ENCODE measurements at regions not wholly inside any gene's neighbourhood (a gene's known extent, or its start where the extent isn't known, plus 50 kb on each side); places are given as distances from the start of the nearest gene placed in this dataset.

GRCh38 chrX:10021461-10022272 is 54.5 kb downstream of the CLDN34 start:
- Histone ChIP-seq H3K4me1 (ENCODE audit: insufficient read depth, low read length) (peaks cover 29% of the 10 kb centered on the region), H3K36me3 (ENCODE audit: insufficient read depth, low read length) (no peaks in the 10 kb centered on the region), H3K9ac (ENCODE audit: low read length) (no peak overlapping the region), H3K9me3 (ENCODE audit: low read length) (no peaks in the 10 kb centered on the region), H3K27me3 (ENCODE audit: control insufficient read depth in 1 of 2, insufficient read depth in 2 of 2, low read length in 2 of 2) (no peaks in the 10 kb centered on the region), H3K4me3 (ENCODE audit: low read depth in 1 of 2, low read length in 2 of 2) (no peak overlapping the region), H3K27ac (ENCODE audit: low read depth, low read length) (no peak overlapping the region)

DNA sequence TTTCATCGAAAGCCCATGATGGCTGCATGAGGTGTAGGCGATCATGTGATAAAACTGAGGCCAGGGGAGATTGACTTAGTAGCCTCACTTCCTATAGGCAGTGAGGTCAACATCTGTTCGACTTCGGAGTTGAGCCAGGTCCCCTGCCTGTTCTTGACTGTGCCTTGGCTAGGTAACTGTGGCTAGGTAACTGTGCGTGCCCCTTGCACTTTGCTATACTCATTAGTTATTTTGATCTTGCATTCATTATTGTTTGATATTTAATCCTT is 55.0 kb downstream of the CLDN34 start:
- H3K4me1 ChIP-seq (ENCODE audit: insufficient read depth, low read length): peaks cover 29% of the 10 kb centered on the region
- no peak overlapping the region for H3K9ac ChIP-seq (ENCODE audit: low read length)
- no peaks in the 10 kb centered on the region for H3K27me3 ChIP-seq (ENCODE audit: control insufficient read depth in 1 of 2, insufficient read depth in 2 of 2, low read length in 2 of 2)
- H3K4me3 ChIP-seq (ENCODE audit: low read depth in 1 of 2, low read length in 2 of 2): no peak overlapping the region
- H3K27ac ChIP-seq (ENCODE audit: low read depth, low read length): no peak overlapping the region
- H3K9me3 ChIP-seq (ENCODE audit: low read length): no peaks in the 10 kb centered on the region
- no peaks in the 10 kb centered on the region for H3K36me3 ChIP-seq (ENCODE audit: insufficient read depth, low read length)

GRCh38 chrX:10022580-10023245 is 55.6 kb downstream of the CLDN34 start:
- Histone ChIP-seq H3K4me1 (ENCODE audit: insufficient read depth, low read length) (peaks cover 29% of the 10 kb centered on the region), H3K27ac (ENCODE audit: low read depth, low read length) (no peak overlapping the region), H3K36me3 (ENCODE audit: insufficient read depth, low read length) (no peaks in the 10 kb centered on the region), H3K9ac (ENCODE audit: low read length) (no peak overlapping the region), H3K27me3 (ENCODE audit: control insufficient read depth in 1 of 2, insufficient read depth in 2 of 2, low read length in 2 of 2) (no peaks in the 10 kb centered on the region), H3K9me3 (ENCODE audit: low read length) (no peaks in the 10 kb centered on the region), H3K4me3 (ENCODE audit: low read depth in 1 of 2, low read length in 2 of 2) (no peak overlapping the region)

DNA sequence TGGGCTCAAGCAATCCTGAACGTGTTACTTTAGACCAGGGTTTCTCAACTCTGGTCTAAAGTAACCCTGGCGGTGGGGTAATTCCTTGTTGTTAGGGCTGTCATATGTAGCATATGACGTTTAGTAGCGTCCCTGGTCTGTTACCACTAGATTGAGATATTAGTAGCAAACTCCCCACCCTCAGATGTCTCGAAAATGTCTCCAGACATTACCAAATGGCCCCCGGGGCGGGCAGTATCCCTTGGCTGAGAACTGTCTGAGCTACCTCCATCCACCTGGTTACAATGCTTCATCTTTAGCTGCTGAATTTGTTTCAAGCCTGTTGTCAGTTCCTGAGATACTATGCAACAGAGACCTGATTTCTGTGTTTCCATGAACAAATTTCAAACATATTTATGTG is 56.7 kb downstream of the CLDN34 start:
- no peak overlapping the region for H3K4me3 ChIP-seq (ENCODE audit: low read depth in 1 of 2, low read length in 2 of 2)
- H3K9ac ChIP-seq (ENCODE audit: low read length): no peak overlapping the region
- no peaks in the 10 kb centered on the region for H3K9me3 ChIP-seq (ENCODE audit: low read length)
- peaks cover 22% of the 10 kb centered on the region for H3K4me1 ChIP-seq (ENCODE audit: insufficient read depth, low read length)
- no peaks in the 10 kb centered on the region for H3K36me3 ChIP-seq (ENCODE audit: insufficient read depth, low read length)
- no peak overlapping the region for H3K27ac ChIP-seq (ENCODE audit: low read depth, low read length)
- no peaks in the 10 kb centered on the region for H3K27me3 ChIP-seq (ENCODE audit: control insufficient read depth in 1 of 2, insufficient read depth in 2 of 2, low read length in 2 of 2)

DNA sequence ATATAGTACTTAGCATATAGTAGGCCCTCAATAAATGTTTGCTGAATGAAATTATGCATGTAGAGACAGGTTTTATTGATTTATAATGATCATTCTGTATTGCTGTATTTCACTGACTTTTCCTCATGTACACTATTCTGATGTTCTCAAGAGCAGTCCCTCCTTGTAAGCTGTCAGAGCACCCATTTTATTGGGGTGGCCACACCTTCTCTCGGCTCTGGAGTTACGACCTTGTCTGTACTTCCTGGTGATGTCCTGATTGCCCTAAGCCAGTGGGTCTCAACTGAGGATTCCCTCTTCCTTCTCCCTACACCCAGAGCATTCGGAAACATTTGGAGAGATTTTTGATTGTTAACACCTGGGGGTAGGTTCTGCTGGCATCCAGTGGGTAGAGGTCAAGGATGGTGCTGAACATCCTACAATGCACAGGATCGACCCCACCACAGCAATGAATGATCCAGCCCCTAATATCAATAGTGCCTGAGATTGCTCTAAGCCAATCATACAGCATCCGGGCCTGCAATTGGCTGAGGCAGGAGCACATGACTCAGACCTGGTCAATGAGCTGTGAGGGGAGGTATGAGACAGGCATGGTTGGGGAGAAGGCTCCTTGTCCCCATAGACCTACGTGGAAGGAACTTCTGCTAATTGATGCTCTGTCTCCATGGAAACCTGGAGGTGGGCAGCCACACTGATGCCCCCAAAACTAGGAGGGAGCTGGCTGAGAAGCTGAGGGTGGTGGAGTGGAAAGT is 58.8 kb downstream of the CLDN34 start:
- Histone ChIP-seq H3K36me3 (ENCODE audit: insufficient read depth, low read length) (no peaks in the 10 kb centered on the region), H3K4me3 (ENCODE audit: low read depth in 1 of 2, low read length in 2 of 2) (no peak overlapping the region), H3K27me3 (ENCODE audit: control insufficient read depth in 1 of 2, insufficient read depth in 2 of 2, low read length in 2 of 2) (no peaks in the 10 kb centered on the region), H3K9ac (ENCODE audit: low read length) (no peak overlapping the region), H3K4me1 (ENCODE audit: insufficient read depth, low read length) (peaks cover 19% of the 10 kb centered on the region), H3K9me3 (ENCODE audit: low read length) (no peaks in the 10 kb centered on the region), H3K27ac (ENCODE audit: low read depth, low read length) (no peak overlapping the region)

DNA sequence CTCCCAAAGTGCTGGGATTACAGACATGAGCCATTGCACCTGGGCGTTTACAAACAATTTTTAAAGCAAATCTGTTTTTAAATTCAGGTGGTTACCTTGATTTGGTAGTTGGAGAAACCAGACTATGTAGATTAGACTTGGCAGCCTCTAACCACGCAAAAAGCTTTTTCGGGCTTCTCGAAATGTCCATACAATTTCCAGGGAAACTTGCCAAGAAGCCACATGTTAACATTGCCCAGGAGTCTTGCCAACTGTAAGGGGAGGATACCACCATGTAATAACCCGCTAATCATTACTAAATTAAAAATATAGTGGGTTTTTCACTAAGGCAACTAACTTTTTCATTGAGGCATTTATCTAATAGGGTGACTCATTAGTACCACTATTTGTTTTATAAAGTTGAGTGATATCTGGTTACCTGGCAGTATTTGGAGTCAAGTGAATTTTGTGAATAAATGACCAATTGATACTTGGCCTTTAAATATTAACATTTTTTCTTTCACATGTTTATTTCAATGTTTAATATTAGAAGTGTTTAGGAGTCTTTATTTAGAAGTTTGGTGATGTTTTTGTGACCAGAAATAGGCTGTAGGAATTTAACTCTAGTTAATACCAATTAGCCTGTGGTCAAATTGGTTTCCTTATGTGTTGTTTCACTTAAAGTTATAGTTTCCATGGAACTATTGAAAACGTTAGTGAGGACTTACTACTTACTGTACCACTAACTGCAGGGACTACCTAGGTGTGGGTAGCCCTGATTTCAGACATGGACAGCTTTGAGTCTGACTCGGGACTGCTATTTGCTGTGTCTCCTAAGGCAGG is 61.3 kb downstream of the CLDN34 start:
- H3K9ac ChIP-seq (ENCODE audit: low read length): no peak overlapping the region
- no peak overlapping the region for H3K4me3 ChIP-seq (ENCODE audit: low read depth in 1 of 2, low read length in 2 of 2)
- no peaks in the 10 kb centered on the region for H3K27me3 ChIP-seq (ENCODE audit: control insufficient read depth in 1 of 2, insufficient read depth in 2 of 2, low read length in 2 of 2)
- no peak overlapping the region for H3K27ac ChIP-seq (ENCODE audit: low read depth, low read length)
- H3K4me1 ChIP-seq (ENCODE audit: insufficient read depth, low read length): no peaks in the 10 kb centered on the region
- H3K36me3 ChIP-seq (ENCODE audit: insufficient read depth, low read length): no peaks in the 10 kb centered on the region
- no peaks in the 10 kb centered on the region for H3K9me3 ChIP-seq (ENCODE audit: low read length)

- no peak overlapping the region for H3K4me3 ChIP-seq (ENCODE audit: low read depth in 1 of 2, low read length in 2 of 2)
- no peak overlapping the region for H3K9ac ChIP-seq (ENCODE audit: low read length)
- no peaks in the 10 kb centered on the region for H3K9me3 ChIP-seq (ENCODE audit: low read length)
- no peaks in the 10 kb centered on the region for H3K4me1 ChIP-seq (ENCODE audit: insufficient read depth, low read length)
- H3K27ac ChIP-seq (ENCODE audit: low read depth, low read length): no peak overlapping the region
- H3K27me3 ChIP-seq (ENCODE audit: control insufficient read depth in 1 of 2, insufficient read depth in 2 of 2, low read length in 2 of 2): no peaks in the 10 kb centered on the region
- no peaks in the 10 kb centered on the region for H3K36me3 ChIP-seq (ENCODE audit: insufficient read depth, low read length)
Measured at GRCh38 chrX:10030570-10030969, 63.4 kb downstream of the CLDN34 start.

DNA sequence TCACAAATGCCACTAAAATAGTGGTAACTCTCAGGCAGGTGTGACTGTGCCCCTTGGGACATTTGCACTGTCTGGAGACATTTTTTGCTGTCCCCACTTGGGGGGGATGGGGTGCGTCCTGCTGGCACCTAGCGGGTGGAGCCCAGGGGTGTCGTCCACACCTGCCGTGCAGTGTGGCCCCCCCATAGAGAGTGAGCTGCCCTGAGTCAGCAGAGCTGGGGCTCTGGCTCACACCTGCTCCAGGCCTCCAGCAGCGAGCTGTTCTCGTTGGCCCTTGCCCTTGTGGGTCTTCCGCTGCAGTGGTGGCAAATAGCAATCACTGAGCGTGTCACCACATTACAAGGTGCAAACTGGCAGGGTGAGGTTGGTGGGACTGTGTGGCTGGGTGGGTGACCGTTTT is 64.6 kb downstream of the CLDN34 start:
- Histone ChIP-seq H3K9me3 (ENCODE audit: low read length) (no peaks in the 10 kb centered on the region), H3K4me1 (ENCODE audit: insufficient read depth, low read length) (no peaks in the 10 kb centered on the region), H3K4me3 (ENCODE audit: low read depth in 1 of 2, low read length in 2 of 2) (no peak overlapping the region), H3K36me3 (ENCODE audit: insufficient read depth, low read length) (no peaks in the 10 kb centered on the region), H3K27me3 (ENCODE audit: control insufficient read depth in 1 of 2, insufficient read depth in 2 of 2, low read length in 2 of 2) (no peaks in the 10 kb centered on the region), H3K27ac (ENCODE audit: low read depth, low read length) (no peak overlapping the region), H3K9ac (ENCODE audit: low read length) (no peak overlapping the region)

DNA sequence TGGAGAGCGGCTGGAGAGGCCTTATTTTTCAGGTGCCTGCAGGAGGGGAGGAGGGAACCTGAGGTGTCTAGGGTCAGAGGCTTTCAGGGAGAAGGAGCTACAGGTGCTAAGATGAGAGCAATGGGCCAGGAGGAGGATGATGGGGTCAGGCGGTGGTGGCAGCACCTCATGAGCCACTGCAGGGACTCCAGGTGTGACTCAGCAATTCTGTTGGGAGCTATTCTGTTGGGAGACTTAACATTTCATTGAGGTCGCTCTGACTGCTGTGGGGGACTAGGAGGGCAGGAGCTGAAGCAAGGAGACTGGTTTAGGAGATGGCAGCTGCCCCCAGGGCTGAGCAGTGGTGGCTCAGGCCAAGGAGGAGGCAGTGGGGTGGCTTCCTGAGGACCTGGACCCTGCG is 65.0 kb downstream of the CLDN34 start:
- H3K4me1 ChIP-seq (ENCODE audit: insufficient read depth, low read length): no peaks in the 10 kb centered on the region
- no peak overlapping the region for H3K9ac ChIP-seq (ENCODE audit: low read length)
- no peaks in the 10 kb centered on the region for H3K27me3 ChIP-seq (ENCODE audit: control insufficient read depth in 1 of 2, insufficient read depth in 2 of 2, low read length in 2 of 2)
- no peak overlapping the region for H3K4me3 ChIP-seq (ENCODE audit: low read depth in 1 of 2, low read length in 2 of 2)
- H3K27ac ChIP-seq (ENCODE audit: low read depth, low read length): no peak overlapping the region
- no peaks in the 10 kb centered on the region for H3K9me3 ChIP-seq (ENCODE audit: low read length)
- no peaks in the 10 kb centered on the region for H3K36me3 ChIP-seq (ENCODE audit: insufficient read depth, low read length)

DNA sequence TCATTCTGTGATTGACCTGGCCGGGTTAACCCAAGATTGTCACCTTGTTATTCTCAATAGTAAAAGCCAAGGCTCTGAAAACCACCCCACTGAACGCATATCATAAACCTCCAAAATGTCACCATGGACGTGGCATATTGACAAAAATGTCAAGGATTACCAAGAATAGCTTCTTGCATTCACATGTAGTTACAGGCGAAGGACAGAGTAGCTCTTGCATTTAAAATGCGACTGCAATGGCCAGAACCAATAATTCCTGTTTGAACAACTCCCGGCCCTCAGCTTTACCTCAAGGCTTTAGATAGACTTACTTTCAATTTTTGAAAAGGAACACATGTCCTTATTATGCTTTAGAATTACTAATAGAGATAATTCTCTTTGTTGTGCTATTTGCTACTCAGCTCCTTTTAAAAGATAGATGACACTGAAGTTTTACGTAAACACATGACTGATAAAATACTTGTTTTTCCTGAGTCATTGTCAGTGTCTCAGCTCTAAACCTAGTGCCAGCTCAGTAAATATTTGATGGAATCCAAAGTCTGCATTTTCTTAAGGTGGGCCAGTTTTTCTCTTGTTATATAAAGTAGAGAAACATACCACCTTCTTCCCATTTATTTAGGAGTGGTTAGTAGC is 66.3 kb downstream of the CLDN34 start:
- no peak overlapping the region for H3K27ac ChIP-seq (ENCODE audit: low read depth, low read length)
- H3K36me3 ChIP-seq (ENCODE audit: insufficient read depth, low read length): no peaks in the 10 kb centered on the region
- H3K9ac ChIP-seq (ENCODE audit: low read length): no peak overlapping the region
- H3K4me3 ChIP-seq (ENCODE audit: low read depth in 1 of 2, low read length in 2 of 2): no peak overlapping the region
- H3K4me1 ChIP-seq (ENCODE audit: insufficient read depth, low read length): no peaks in the 10 kb centered on the region
- no peaks in the 10 kb centered on the region for H3K9me3 ChIP-seq (ENCODE audit: low read length)
- H3K27me3 ChIP-seq (ENCODE audit: control insufficient read depth in 1 of 2, insufficient read depth in 2 of 2, low read length in 2 of 2): no peaks in the 10 kb centered on the region
